ENCODE measurements at regions not wholly inside any gene's neighbourhood (a gene's known extent, or its start where the extent isn't known, plus 50 kb on each side); places are given as distances from the start of the nearest gene placed in this dataset.

DNA sequence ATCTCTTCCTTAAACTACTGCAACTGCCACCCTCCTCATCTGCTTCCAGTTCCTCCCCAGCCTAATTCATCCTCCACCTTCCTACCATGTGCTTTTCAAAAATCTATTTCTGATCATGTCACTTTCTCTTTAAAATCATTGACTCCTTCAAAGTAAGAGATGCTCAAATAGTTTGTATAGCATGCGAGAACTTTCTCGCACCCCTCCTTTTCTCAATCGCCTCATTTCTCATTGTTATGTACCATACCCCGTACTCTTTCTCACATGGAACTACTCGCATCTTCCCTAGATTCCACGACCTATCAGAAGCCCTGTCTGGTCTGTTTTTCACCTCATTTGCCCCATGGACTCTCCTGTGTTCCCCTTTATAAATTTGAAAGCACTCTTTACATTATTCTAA lies 238.2 kb downstream of the NRIP1 start:
- DNase-seq (ENCODE audit: low spot score, unreplicated experiment), result no peak
- Mint-ChIP-seq H3K36me3 (ENCODE audit: insufficient read depth) (no peaks in the 10 kb centered on the region), H3K9me3 (ENCODE audit: low read depth) (no peaks in the 10 kb centered on the region), H3K4me3 (ENCODE audit: low read depth) (no peak overlapping the region), H3K27me3 (no peaks in the 10 kb centered on the region), H3K4me1 (ENCODE audit: low read depth) (no peaks in the 10 kb centered on the region), H3K27ac (no peak overlapping the region)
- TF ChIP-seq, protein P1, sequence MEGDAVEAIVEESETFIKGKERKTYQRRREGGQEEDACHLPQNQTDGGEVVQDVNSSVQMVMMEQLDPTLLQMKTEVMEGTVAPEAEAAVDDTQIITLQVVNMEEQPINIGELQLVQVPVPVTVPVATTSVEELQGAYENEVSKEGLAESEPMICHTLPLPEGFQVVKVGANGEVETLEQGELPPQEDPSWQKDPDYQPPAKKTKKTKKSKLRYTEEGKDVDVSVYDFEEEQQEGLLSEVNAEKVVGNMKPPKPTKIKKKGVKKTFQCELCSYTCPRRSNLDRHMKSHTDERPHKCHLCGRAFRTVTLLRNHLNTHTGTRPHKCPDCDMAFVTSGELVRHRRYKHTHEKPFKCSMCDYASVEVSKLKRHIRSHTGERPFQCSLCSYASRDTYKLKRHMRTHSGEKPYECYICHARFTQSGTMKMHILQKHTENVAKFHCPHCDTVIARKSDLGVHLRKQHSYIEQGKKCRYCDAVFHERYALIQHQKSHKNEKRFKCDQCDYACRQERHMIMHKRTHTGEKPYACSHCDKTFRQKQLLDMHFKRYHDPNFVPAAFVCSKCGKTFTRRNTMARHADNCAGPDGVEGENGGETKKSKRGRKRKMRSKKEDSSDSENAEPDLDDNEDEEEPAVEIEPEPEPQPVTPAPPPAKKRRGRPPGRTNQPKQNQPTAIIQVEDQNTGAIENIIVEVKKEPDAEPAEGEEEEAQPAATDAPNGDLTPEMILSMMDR (IDR thresholded peaks at IDR 0.05; ENCODE audit: unreplicated experiment), result no peak

GRCh38 chr21:14825514-14825974 lies 239.3 kb downstream of the NRIP1 start:
- Mint-ChIP-seq H3K4me3 (ENCODE audit: low read depth) (no peak overlapping the region), H3K4me1 (ENCODE audit: low read depth) (no peaks in the 10 kb centered on the region)

GRCh38 chr21:14824126-14824525 lies 240.7 kb downstream of the NRIP1 start:
- H3K27ac Mint-ChIP-seq, result no peak overlapping the region
- H3K27me3 Mint-ChIP-seq, result no peaks in the 10 kb centered on the region
- H3K36me3 Mint-ChIP-seq (ENCODE audit: insufficient read depth), result no peaks in the 10 kb centered on the region
- DNase-seq (ENCODE audit: low spot score, unreplicated experiment), result no peak
- H3K4me1 Mint-ChIP-seq (ENCODE audit: low read depth), result no peaks in the 10 kb centered on the region
- no peak overlapping the region for H3K4me3 Mint-ChIP-seq (ENCODE audit: low read depth)
- TF ChIP-seq, protein P1 (IDR thresholded peaks at IDR 0.05; ENCODE audit: unreplicated experiment), result no peak
- H3K9me3 Mint-ChIP-seq (ENCODE audit: low read depth), result no peaks in the 10 kb centered on the region

More at GRCh38 chr21:14825514-14825974, 239.3 kb downstream of the NRIP1 start:
- no peaks in the 10 kb centered on the region for H3K9me3 Mint-ChIP-seq (ENCODE audit: low read depth)
- TF ChIP-seq, protein P1 (IDR thresholded peaks at IDR 0.05; ENCODE audit: unreplicated experiment), result no peak
- H3K27me3 Mint-ChIP-seq, result no peaks in the 10 kb centered on the region
- no peaks in the 10 kb centered on the region for H3K36me3 Mint-ChIP-seq (ENCODE audit: insufficient read depth)
- no peak for DNase-seq (ENCODE audit: low spot score, unreplicated experiment)
- no peak overlapping the region for H3K27ac Mint-ChIP-seq

DNA sequence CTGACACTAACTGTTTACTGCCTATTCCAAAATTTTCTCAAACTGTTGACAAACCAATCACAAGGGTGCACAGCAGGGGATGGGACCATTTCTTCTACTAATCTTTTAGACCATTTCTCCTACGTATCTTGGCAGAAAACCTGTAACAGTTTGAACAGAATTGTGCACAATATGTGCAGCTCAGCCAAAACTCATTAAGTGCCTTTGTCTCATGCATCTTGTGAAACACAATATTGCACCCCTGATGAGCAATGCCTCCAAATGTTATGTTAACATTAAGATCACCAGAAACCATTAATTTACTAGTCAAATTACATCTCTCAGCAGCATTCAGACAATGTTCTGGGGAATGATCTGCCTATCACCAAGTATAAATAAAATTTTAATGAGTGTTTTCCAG lies 247.5 kb downstream of the NRIP1 start:
- no peak overlapping the region for H3K27ac Mint-ChIP-seq
- TF ChIP-seq, protein P1 (IDR thresholded peaks at IDR 0.05; ENCODE audit: unreplicated experiment), result no peak
- no peak overlapping the region for H3K4me3 Mint-ChIP-seq (ENCODE audit: low read depth)
- H3K9me3 Mint-ChIP-seq (ENCODE audit: low read depth), result peaks cover 4% of the 10 kb centered on the region
- no peaks in the 10 kb centered on the region for H3K27me3 Mint-ChIP-seq
- DNase-seq (ENCODE audit: low spot score, unreplicated experiment), result no peak
- no peaks in the 10 kb centered on the region for H3K4me1 Mint-ChIP-seq (ENCODE audit: low read depth)
- H3K36me3 Mint-ChIP-seq (ENCODE audit: insufficient read depth), result no peaks in the 10 kb centered on the region

- H3K36me3 Mint-ChIP-seq (ENCODE audit: insufficient read depth), result peaks cover 4% of the 10 kb centered on the region
- no peak for DNase-seq (ENCODE audit: low spot score, unreplicated experiment)
- no peaks in the 10 kb centered on the region for H3K27me3 Mint-ChIP-seq
- peaks cover 13% of the 10 kb centered on the region for H3K9me3 Mint-ChIP-seq (ENCODE audit: low read depth)
- no peaks in the 10 kb centered on the region for H3K4me1 Mint-ChIP-seq (ENCODE audit: low read depth)
- TF ChIP-seq, protein P1 (IDR thresholded peaks at IDR 0.05; ENCODE audit: unreplicated experiment), result no peak
- no peak overlapping the region for H3K4me3 Mint-ChIP-seq (ENCODE audit: low read depth)
- no peak overlapping the region for H3K27ac Mint-ChIP-seq
Measured at GRCh38 chr21:14814991-14815390, 249.8 kb downstream of the NRIP1 start.
